ENCODE measurements at regions not wholly inside any gene's neighbourhood (a gene's known extent, or its start where the extent isn't known, plus 50 kb on each side); places are given as distances from the start of the nearest gene placed in this dataset.

GRCh38 chr13:76216729-76217128 lies 580.6 kb downstream of the LMO7 start:
- TF ChIP-seq CTCF (IDR thresholded peaks at IDR 0.05; ENCODE audit: low read depth, low read length, missing input control) (no peak), EGR1 (IDR thresholded peaks at IDR 0.05; ENCODE audit: low read depth in 2 of 2) (no peak), GABPA (IDR thresholded peaks at IDR 0.05 in 1 of 2, conservative IDR thresholded peaks at IDR 0.05 in 1 of 2) (no peak), TAF1 (conservative IDR thresholded peaks at IDR 0.05) (no peak), REST (IDR thresholded peaks at IDR 0.05) (no peak), RXRA (IDR thresholded peaks at IDR 0.05) (no peak), RAD21 (IDR thresholded peaks at IDR 0.05) (no peak), YY1 (IDR thresholded peaks at IDR 0.05) (no peak), MAX (IDR thresholded peaks at IDR 0.05) (no peak), SP1 (IDR thresholded peaks at IDR 0.05) (no peak), NR2F2 (IDR thresholded peaks at IDR 0.05) (no peak)

All from liver (tissue), 3 donors.